ENCODE measurements at regions not wholly inside any gene's neighbourhood (a gene's known extent, or its start where the extent isn't known, plus 50 kb on each side); places are given as distances from the start of the nearest gene placed in this dataset.

GRCh38 chr4:132125131-132125530, 1024.0 kb upstream of the PCDH10 start:
- no peak for TF ChIP-seq CTCF (IDR thresholded peaks at IDR 0.05)
- ATAC-seq (ENCODE audit: low FRiP score) (no peak), DNase-seq (ENCODE audit: low spot score) (no peak)

DNA sequence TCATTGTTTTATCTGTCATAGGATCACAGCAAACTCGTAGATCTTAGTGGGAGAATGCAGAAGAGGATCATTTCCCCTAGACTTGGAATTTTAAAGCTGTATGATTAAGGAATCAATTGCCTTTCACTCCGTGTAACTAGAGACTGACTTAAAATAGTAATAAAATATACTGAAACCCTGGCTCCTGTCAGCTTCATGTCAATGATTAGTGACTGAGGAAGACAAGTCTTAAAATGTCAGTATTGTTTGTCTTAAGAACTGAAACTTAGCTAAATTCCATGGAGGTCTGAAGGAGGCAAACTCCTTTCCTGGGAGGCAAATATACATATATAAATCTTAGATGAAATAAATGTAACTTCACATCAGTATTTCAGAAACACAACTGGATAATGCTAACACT, 1016.7 kb upstream of the PCDH10 start:
- no peak for DNase-seq (ENCODE audit: low spot score)
- ATAC-seq (ENCODE audit: low FRiP score): no peak
- no peak for TF ChIP-seq CTCF (IDR thresholded peaks at IDR 0.05)

GRCh38 chr4:132169660-132170059, 979.4 kb upstream of the PCDH10 start:
- DNase-seq (ENCODE audit: low spot score): no peak
- ATAC-seq (ENCODE audit: low FRiP score): no peak
- TF ChIP-seq CTCF (IDR thresholded peaks at IDR 0.05): no peak

GRCh38 chr4:132180020-132180427, 969.1 kb upstream of the PCDH10 start:
- no peak for TF ChIP-seq CTCF (IDR thresholded peaks at IDR 0.05)
- no peak for ATAC-seq (ENCODE audit: low FRiP score)

DNA sequence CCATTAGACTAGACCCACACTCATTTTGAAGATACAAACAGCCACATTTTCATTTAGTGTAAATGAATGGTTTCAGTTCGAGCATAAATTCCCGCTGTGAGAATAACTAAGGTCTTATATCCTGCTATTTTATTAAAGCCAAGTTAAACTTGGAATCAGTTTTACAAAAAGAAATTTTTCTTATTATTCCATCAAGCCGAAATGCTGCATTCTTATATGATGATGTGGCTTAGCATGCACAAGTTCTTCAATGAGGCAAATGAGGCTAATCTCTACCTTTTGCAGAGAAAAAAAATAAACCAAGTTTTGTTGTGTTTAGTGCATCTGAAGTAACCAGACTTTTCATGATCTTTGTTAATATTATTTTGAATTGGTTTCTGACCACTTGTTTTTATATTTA, 953.9 kb upstream of the PCDH10 start:
- no peak for ATAC-seq (ENCODE audit: low FRiP score)
- no peak for TF ChIP-seq CTCF (IDR thresholded peaks at IDR 0.05)
- no peak for DNase-seq (ENCODE audit: low spot score)

More at GRCh38 chr4:132180020-132180427, 969.1 kb upstream of the PCDH10 start:
- DNase-seq (ENCODE audit: low spot score): no peak

DNA sequence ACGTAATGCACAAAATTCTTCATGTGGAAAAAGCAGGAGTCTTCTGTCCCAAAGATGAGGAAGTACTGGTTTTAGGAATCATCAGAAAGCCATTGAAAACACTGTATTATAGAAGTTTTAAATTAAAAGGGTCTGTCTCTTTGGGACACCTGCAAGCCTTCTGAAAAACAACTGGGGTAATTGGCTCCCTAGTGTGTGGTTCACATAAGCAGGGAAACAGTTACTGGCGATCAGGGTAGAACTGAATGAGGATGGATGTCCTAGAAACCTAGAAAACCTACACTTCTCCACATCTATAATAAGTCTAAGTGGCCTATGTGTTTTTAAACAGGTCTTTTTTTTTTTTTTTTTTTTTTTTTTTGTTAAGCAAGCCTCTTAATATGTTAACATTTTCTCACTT, 945.5 kb upstream of the PCDH10 start:
- TF ChIP-seq CTCF (IDR thresholded peaks at IDR 0.05): no peak
- ATAC-seq (ENCODE audit: low FRiP score) (no peak), DNase-seq (ENCODE audit: low spot score) (no peak)

- ATAC-seq (ENCODE audit: low FRiP score) (no peak), DNase-seq (ENCODE audit: low spot score) (no peak)
- TF ChIP-seq CTCF (IDR thresholded peaks at IDR 0.05): no peak
These were observed 934.6 kb upstream of the PCDH10 start for GRCh38 chr4:132214519-132214918.

All from omental fat pad (tissue), 3 donors.